Common myeloid progenitor, CD34-positive (primary cell): ENCODE measurements at regions not wholly inside any gene's neighbourhood (a gene's known extent, or its start where the extent isn't known, plus 50 kb on each side); places are given as distances from the start of the nearest gene placed in this dataset.

ENCODE experiments used
- CTCF ChIA-PET: fragments of 350-600 bp; sonication (Branson Sonifier 250); formaldehyde crosslinking; loops from one replicate; lab custom pipeline; 2021; ENCODE audit warnings: antibody characterized with exemption; lab: Charles Lee
- POLR2A ChIA-PET: fragments of 350-600 bp; sonication (Branson Sonifier 250); formaldehyde crosslinking; loops from one replicate; lab custom pipeline; 2021; ENCODE audit warnings: antibody characterized with exemption; lab: Charles Lee
- DNase-seq, 3 donors: peaks; one replicate each; pipeline versions ENCODE4 v3.0.0 to v3.0.0-alpha.2; 2013
- H3K27ac ChIP-seq, 2 experiments: 1 replicate in 1 of 2; 2 replicates in 1 of 2; pipeline ENCODE4 v1.7.0; 2013; ENCODE audit warnings: inconsistent platforms in 2 of 2, low read length in 2 of 2, mild to moderate bottlenecking in 2 of 2, low read depth in 1 of 2, moderate library complexity in 1 of 2; ENCODE audit not compliant: severe bottlenecking in 2 of 2, insufficient read depth in 1 of 2, poor library complexity in 1 of 2
- H3K27me3 ChIP-seq, 5 experiments: replicated peaks in 2 of 5; 1 replicate in 3 of 5; 2 replicates in 2 of 5; pipeline versions ENCODE4 v1.6.1 to v1.7.0; 2013; ENCODE audit warnings: low read length in 4 of 5, mild to moderate bottlenecking in 2 of 5, moderate library complexity in 2 of 5, inconsistent platforms in 1 of 5; ENCODE audit not compliant: insufficient read depth in 5 of 5, control insufficient read depth in 4 of 5
- H3K36me3 ChIP-seq, 4 experiments: 1 replicate in 2 of 4; 2 replicates in 2 of 4; pipeline versions ENCODE4 v1.6.1 to v1.7.0; 2013; ENCODE audit warnings: low read length in 3 of 4, control low read depth in 1 of 4, mild to moderate bottlenecking in 1 of 4; ENCODE audit not compliant: control insufficient read depth in 4 of 4, insufficient read depth in 4 of 4
- H3K4me1 ChIP-seq, 4 experiments: 1 replicate in 3 of 4; 2 replicates in 1 of 4; pipeline versions ENCODE4 v1.6.1 to v1.7.1; 2013; ENCODE audit warnings: low read length in 3 of 4, mild to moderate bottlenecking in 3 of 4, control low read depth in 1 of 4, inconsistent platforms in 1 of 4, moderate library complexity in 1 of 4; ENCODE audit not compliant: control insufficient read depth in 4 of 4, insufficient read depth in 4 of 4; ENCODE audit errors: control extremely low read depth in 1 of 4
- H3K4me3 ChIP-seq, 7 experiments: 1 replicate in 4 of 7; 2 replicates in 3 of 7; pipeline versions ENCODE4 v1.5.1 to v1.7.0; 2013; ENCODE audit warnings: mild to moderate bottlenecking in 7 of 7, low read length in 6 of 7, moderate library complexity in 6 of 7, inconsistent platforms in 2 of 7, low read depth in 2 of 7, control low read depth in 1 of 7; ENCODE audit not compliant: insufficient read depth in 4 of 7, control insufficient read depth in 1 of 7; ENCODE audit errors: extremely low read depth in 1 of 7
- H3K9me3 ChIP-seq, 5 experiments: 1 replicate in 4 of 5; 2 replicates in 1 of 5; pipeline versions ENCODE4 v1.6.1 to v1.7.1; 2013; ENCODE audit warnings: low read length in 4 of 5, mild to moderate bottlenecking in 2 of 5, inconsistent platforms in 1 of 5, low read depth in 1 of 5, moderate library complexity in 1 of 5; ENCODE audit not compliant: control insufficient read depth in 4 of 5, insufficient read depth in 2 of 5; ENCODE audit errors: control extremely low read depth in 1 of 5
- WGBS: methylation state at CpG from one replicate; pipeline ENCODE4 v1.1.5; 2013; ENCODE audit not compliant: insufficient coverage; 5-methylcytosine and 5-hydroxymethylcytosine counted together

DNA sequence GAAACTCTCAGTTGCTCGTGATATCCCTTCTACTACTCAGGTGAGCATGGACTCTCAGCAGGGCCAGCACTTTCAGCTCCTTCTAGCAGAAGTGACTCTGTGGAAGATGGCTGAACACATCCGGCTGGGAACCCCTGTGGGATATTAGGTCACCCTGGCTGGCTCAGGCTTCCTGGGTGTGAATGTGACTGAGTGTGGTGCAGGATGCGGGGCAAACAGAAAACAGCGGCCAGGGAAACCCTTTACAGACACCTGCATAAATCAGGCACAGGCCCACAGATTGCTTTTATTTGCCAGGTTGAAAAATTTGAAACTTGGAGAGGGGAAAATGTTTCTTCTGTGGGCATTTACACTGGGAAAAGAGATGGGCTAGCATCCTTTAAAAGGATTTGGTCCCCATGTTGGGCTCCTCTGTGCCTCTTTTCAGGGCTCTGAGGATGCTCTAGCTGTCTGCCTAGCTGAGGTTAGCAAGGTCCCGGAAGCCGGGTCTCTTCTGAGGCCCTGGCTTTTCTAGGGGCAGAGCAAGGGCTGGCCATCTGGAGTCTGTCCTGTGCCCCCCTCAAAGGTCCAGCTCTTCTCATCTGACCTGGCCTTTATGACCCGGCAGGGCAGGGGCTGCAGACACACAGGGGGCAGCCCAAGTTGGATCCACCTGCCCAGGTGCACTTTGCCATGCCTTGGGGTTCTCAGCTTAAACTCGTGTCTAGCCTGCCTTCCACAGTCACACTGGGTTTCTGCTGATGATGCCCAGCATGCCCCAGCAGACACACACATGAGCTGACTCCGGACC, 243.0 kb downstream of the SIPA1L2 start:
- DNase-seq: no peak
- POLR2A ChIA-PET: no interaction called here

DNA sequence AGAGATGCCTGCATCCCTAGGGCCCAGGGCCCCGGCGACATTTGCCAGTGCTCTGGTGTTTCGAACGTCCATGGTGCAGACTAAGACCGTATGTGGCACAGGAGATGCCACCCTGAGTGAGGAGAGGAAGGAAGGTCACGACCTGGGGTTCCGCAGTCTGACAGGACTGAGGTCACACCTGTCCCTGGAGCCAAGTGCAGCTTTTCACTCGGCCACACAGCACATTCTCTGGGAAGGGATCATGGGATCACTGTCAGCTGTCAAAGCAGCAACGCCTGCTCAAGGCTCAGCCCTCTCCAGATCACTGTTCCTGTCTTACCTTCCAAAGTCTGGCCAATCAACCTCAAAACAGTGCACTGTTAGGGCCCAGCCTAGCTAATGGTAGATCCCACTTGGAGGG, 243.6 kb downstream of the SIPA1L2 start:
- Histone ChIP-seq H3K4me3 (no peak overlapping the region), H3K4me1 (no peaks in the 10 kb centered on the region), H3K9me3 (no peaks in the 10 kb centered on the region), H3K36me3 (no peaks in the 10 kb centered on the region), H3K27me3 (peaks cover 0 to 2% (median 0%) of the 10 kb centered on the region in 5 experiments), H3K27ac (no peak overlapping the region)
- CTCF ChIA-PET: interaction anchor here (1.2 kb wide), 1 partner anchor 22 kb away, joined by 3 read pairs; no protein-coding TSS in a partner anchor
- WGBS: 98% methylated on average over 9 of the region's 9 CpGs
- DNase-seq: no peak
- POLR2A ChIA-PET: no interaction called here

More for the DNA sequence above, 243.0 kb downstream of the SIPA1L2 start:
- H3K27ac ChIP-seq: no peak overlapping the region
- WGBS: 89% methylated on average over 7 of the region's 9 CpGs
- no peaks in the 10 kb centered on the region for H3K4me1 ChIP-seq
- H3K9me3 ChIP-seq: no peaks in the 10 kb centered on the region
- H3K4me3 ChIP-seq: no peak overlapping the region
- H3K36me3 ChIP-seq: no peaks in the 10 kb centered on the region
- CTCF ChIA-PET: interaction anchor here (1.2 kb wide), 1 partner anchor 21 kb away, joined by 3 read pairs; no protein-coding TSS in a partner anchor
- peaks cover 0 to 2% (median 0%) of the 10 kb centered on the region in 5 experiments for H3K27me3 ChIP-seq

- H3K9me3 ChIP-seq: no peaks in the 10 kb centered on the region
- ChIA-PET CTCF (interaction anchor here (1.2 kb wide), 1 partner anchor 23 kb away, joined by 3 read pairs; no protein-coding TSS in a partner anchor), POLR2A (no interaction called here)
- peaks cover 0 to 4% (median 0%) of the 10 kb centered on the region in 5 experiments for H3K27me3 ChIP-seq
- H3K36me3 ChIP-seq: no peaks in the 10 kb centered on the region
- 88% methylated on average over 7 of the region's 10 CpGs for WGBS
- DNase-seq: no peak
- no peak overlapping the region for H3K27ac ChIP-seq
- H3K4me3 ChIP-seq: no peak overlapping the region
- no peaks in the 10 kb centered on the region for H3K4me1 ChIP-seq
These were observed 244.7 kb downstream of the SIPA1L2 start for GRCh38 chr1:232385221-232385620.

GRCh38 chr1:232384171-232384883, 245.6 kb downstream of the SIPA1L2 start:
- Histone ChIP-seq H3K4me1 (no peaks in the 10 kb centered on the region), H3K27me3 (peaks cover 0 to 5% (median 0%) of the 10 kb centered on the region in 5 experiments), H3K9me3 (no peaks in the 10 kb centered on the region), H3K36me3 (no peaks in the 10 kb centered on the region), H3K27ac (no peak overlapping the region), H3K4me3 (no peak overlapping the region)
- 96% methylated on average over 3 of the region's 4 CpGs for WGBS
- POLR2A ChIA-PET: no interaction called here
- DNase-seq: no peak
- CTCF ChIA-PET: no interaction called here

DNA sequence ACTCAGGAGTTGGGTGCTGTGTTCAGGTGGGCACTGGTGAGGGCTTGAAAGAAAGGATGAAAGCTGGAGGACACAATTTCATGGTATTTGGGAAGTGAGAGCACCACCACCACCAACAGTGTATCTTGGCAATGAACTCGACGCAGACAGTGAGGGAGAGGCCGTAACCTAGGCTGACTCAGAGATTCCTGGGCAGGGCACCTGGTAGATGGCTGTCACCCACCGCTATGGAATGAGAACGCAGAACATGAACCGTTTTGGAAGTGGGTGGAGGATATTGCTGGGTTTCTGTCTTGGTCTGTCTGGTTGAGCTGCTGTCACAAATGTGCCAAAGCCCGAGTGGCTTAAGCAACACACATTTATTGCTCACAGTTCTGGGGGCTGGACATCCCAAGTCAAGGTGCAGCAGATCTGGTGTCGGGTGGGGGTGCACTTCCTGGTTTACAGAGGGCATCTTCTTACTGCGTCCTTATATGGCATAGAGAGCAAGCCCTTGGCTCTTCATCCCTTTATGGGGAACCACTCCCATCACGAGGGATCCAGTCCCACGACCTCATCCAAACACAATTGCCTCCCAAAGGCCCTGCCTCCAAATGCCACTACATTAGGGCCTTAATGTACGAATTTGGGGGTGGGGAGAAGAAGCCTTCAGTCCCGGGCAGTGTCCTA, 246.3 kb downstream of the SIPA1L2 start:
- H3K4me3 ChIP-seq: no peak overlapping the region
- H3K27ac ChIP-seq: no peak overlapping the region
- CTCF ChIA-PET: no interaction called here
- no peak for DNase-seq
- peaks cover 0 to 5% (median 0%) of the 10 kb centered on the region in 5 experiments for H3K27me3 ChIP-seq
- no peaks in the 10 kb centered on the region for H3K9me3 ChIP-seq
- no peaks in the 10 kb centered on the region for H3K4me1 ChIP-seq
- POLR2A ChIA-PET: no interaction called here
- WGBS: 94% methylated on average over 7 of the region's 13 CpGs
- H3K36me3 ChIP-seq: no peaks in the 10 kb centered on the region

DNA sequence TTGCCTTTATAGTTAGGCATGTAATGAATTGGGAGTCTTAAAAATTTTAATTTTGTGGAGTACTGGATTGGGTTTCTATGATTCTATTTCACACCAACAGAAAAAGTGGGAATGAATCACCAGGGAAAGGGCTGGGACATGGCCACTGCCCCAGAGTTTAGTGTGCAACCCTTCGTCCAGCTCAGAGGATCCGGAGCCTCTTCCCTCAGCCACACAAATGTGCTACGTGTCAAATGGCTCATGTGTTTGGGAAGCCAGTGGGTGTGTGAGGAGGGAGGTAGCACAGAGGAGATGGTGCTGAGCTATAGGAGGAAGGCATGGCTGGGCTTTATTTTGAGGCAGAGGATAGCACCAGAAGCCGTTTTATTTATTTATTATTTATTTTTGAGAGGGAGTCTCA, 247.3 kb downstream of the SIPA1L2 start:
- Histone ChIP-seq H3K27ac (no peak overlapping the region), H3K9me3 (no peaks in the 10 kb centered on the region), H3K27me3 (peaks cover 0 to 5% (median 0%) of the 10 kb centered on the region in 5 experiments), H3K4me1 (no peaks in the 10 kb centered on the region), H3K4me3 (no peak overlapping the region), H3K36me3 (no peaks in the 10 kb centered on the region)
- DNase-seq: no peak
- 93% methylated on average over 2 of the region's 4 CpGs for WGBS
- ChIA-PET POLR2A (no interaction called here), CTCF (no interaction called here)
